HG02970 (cell line): ENCODE measurements at regions not wholly inside any gene's neighbourhood (a gene's known extent, or its start where the extent isn't known, plus 50 kb on each side); places are given as distances from the start of the nearest gene placed in this dataset.
"Not testable (repeated sequence)": the region's sequence is repeated elsewhere in the genome, so short reads cannot be mapped to it uniquely, and the experiment has no call there.

ENCODE experiments used
- ATAC-seq: cut with Tn5 transposase; IDR thresholded peaks from one replicate; pipeline ENCODE4 v1.9.1; 2021; ENCODE audit warnings: mild to moderate bottlenecking, moderate library complexity, moderate number of reproducible peaks; ENCODE audit not compliant: unreplicated experiment, low FRiP score

DNA sequence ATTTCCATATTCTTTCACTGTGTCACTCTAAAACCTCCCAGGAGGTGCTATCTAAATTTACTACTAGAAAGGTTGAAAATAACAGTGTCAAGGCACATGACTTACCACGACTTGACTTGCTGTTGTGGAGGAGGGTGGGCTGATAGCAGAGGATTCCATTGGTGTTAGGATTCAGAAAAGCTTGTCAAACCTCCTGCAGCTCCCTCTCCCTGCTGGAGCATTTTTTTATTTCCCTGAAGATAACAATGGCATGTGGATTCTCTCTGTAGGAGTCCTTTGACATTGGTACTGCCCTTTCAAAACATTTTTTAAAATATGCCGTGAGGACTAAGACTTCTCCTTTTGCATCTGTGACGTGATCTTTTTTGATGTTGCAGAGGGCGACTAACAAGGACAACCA, 696.9 kb upstream of the GYPC start:
- ATAC-seq: no peak

DNA sequence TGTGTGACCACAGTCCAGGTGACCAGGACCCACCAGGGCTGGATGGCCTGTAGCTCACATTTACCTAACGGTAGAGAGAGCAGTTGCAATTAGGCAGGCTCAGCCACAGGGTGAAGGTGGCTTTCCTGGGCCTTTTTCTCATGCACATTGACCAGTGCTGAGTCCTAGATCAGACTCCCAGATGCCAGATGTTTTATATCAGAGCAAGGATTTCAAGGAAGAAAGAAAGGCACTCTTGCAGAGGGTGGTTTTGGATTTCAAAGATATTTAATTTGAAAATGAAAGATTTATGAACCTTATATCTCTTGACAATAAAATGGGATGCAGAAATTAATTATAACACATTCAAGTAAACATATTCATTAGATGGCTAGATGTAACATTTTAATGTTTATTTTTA, 694.2 kb upstream of the GYPC start:
- ATAC-seq: no peak

DNA sequence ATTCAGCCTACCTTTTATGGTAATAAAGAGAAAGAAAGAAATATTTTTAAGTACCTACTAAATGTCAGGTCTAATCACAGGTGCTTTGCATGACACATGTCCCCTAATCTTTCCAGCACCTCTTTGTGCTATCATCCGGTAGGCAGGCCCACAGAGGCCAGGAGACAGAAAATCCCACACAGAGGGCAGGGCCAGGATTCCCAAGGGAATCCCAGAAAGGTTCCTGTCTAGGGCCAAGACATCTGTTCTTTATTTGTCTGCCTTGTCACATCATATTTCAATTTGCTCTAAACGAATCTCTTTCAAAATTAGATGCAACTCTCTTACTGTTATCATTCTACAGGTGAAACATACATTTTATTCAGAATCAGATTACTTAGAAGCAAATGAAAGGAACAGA, 676.1 kb upstream of the GYPC start:
- ATAC-seq: no peak

DNA sequence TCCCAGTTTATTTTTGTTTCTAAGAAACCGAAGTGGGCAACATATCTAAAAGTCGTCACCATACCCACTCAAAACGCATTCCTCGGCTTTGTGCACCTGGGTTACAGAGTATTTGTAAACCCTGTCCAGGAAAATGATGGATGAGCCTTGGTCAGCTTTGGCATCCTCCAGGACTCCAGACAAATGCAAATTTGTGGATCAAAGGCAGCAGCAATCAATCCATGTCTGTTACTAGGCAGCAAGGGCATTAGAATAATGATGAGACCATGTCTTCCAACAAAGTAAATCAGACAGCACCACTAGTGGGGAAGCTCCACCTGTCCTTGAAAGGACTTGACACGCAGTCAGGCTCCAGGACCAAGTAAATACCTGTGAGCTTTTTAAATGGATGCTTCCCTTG, 672.6 kb upstream of the GYPC start:
- ATAC-seq: no peak

DNA sequence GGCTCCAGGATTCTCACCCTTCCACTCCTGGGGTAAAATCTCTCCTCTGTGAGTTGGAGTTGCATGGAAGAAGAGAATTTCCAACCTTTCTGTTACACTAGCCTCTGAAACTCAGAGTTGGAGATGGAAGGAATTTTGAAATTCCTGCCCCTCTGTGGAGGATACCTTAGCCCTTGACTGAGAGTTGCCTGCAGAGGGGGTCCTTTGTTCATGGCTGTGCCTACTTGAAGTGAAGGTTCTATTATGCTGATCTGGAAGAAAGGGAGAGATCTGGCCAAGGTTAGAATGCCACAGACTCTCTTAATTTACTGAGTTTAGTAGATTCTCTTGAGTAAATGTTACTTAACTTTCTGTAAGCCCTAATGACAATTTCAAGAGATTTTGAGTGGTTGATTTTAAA, 626.6 kb upstream of the GYPC start:
- ATAC-seq: no peak

DNA sequence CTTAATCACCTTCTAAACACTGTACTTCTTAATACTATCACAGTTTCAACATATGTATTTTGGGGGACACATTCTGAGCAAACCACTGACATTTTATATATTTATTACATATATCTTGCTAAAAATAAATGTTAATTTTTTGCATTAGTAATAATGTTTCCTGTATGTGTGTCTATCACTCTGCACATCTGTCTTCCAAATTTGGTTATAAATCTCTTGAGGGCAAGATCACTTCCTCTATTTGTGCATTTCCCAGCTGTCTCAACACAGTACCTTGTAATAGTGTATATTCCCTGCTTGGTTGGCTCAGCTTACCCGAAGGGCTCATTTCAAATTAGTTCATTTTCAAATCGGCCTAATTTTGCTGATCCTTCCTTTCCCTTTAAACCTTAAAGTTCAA, 617.1 kb upstream of the GYPC start:
- no peak for ATAC-seq

DNA sequence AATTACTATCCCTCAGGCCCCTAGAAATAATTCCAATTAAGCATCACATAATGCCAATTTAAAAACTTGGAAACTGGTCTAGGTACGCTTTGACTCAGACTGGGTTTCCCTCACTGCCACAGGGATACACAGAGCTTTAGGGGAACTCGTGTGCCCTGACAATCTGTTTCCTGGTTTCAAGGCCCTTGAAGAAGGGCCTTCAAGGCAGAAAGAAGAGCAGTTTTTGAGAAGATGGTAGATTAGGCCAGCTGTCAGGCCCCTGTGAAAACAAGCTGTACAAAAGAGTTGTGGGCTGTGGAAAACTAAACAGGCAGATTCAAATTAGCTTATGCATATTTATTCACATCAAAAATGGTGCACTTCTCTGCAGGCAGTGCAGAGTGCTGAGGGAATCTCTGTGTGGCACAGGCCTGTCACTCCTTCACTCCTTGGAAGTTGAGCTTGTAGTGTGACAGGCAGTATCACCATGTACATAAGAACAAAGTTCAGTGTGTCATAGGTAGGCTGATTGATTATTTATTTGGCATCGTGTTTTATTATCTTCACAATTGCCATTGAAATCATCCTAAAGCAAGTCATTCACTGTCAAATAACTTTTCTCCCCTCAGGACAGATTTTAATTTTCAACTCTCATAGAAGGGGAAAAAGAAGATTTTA, 614.4 kb upstream of the GYPC start:
- no peak for ATAC-seq

DNA sequence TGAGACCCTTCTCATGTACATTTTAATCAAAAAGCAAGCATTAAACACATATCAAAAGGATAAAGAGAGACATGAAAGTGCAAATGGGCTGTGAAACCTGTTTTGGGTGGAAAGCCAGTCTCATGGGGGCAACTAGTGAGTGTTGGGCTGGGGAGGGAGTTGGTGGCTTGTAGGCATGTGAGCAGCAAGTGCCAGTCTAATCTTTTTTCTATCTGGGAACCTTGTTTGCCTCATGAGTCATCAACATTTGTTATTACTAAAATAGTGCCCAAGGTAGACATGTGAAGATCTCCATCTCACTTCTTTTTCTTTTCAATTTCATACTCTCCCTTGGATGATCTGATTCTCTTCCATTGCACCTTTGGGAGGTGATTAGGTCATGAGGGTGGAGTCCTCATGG, 613.9 kb upstream of the GYPC start:
- ATAC-seq: no peak

DNA sequence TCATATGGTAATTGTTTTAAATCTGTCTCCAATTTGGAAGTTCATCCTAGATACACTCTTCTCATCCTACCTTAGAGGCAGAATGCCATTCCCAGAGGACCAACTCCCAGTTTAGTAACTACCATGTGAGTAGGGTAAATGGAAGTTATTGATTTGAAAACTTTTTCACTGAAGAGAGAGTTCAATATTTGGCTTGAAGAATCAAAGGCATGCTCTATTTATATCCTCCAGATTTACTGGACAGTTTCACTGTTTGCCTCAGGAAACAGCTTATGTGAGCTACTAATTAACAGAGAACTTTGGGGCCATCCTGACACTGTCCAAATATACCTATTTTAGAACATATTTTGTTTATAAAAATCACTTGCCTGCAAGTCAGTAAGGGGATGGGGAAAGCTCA, 607.2 kb upstream of the GYPC start:
- no peak for ATAC-seq

DNA sequence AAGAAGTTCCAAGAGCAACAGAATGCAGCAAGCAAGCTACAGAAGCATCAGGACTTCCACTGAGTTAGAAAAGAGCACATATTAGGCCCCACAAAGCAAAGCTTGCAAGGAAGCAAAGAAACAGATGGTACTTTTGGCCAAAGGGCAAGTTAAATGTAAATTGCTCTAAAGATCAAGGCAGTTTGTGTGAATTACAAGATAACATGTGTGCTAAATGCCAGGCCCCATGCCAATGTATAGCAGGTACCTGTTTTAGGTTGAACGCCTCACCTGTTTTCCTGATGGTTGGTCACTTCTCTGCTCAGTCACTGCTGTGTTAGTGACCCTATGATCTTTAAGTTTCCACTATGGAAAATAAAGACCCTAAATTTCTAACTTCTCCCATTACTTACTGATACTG, 606.5 kb upstream of the GYPC start:
- ATAC-seq: no peak

DNA sequence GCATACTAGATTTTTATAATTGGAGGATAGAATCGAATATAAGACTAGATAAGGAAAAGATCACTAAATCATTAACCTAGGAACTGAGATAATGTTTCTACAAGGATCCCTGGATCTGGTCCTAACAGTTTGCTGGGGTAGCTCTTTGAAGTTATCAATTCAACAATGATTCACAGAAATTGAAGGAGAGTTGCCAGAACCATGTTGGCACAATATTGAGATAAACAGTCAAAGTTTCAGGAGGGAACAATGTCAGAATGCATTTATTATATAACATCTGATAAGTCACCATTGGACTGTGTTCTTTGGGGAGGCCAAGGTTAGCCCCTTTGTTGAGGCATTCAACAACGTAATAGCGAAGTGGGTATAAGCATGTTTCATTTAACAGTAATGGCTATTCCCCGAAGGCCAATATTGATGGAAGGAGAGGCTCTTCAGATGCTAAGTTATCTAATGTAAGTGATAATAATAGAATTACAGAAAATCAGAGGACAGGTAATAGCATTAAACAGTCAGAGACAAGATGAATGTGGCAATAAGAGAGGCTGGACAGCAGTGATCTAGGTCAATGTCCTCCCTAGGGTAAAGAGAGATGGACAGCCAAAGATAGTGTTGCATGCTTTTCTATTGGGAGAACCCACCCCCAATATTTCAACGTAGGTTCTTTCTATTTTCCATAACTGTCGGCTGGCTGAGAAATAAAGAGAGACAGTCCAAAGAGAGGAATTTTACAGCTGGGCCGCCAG, 604.8 kb upstream of the GYPC start:
- ATAC-seq: no peak

DNA sequence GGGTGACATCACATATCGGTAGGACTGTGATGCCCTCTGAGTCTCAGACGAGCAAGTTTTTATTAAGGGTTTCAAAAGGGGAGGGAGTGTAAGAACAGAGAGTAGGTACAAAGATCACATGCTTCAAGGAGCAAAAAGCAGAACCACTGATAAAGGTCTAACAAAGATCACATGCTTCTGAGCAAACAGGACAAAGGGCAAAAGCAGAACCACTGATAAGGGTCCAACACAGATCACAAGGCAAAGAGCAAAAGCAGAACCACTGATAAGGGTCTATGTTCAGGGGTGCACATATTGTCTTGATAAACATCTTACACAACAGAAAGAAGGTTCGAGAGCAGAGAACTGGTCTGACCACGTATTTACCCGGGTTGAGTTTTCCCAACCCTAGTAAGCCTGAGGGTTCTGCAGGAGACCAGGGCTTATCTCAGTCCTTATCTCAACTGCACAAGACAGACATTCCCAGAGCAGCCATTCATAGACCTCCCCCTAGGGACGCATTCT, 604.2 kb upstream of the GYPC start:
- not testable (repeated sequence) for ATAC-seq

DNA sequence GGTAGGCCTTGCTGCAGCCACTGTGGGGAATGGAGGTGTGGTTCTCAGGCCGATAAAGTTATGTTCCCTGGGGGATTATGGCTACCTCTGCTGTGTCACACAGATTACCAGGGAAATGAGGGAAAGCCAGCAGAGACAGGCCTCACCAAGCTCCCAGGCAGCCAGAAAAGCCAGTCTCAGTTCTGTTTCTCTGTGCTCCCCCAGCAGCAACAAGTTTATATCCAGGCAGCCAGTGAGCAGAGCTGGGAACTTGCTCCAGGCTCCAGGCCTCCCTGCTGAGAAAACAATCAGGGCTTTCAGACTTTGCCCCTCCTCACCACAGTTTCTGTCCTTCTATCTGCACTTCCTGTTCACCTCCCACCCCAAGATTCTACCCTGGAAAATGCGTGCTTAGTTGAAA, 596.6 kb upstream of the GYPC start:
- ATAC-seq: no peak

DNA sequence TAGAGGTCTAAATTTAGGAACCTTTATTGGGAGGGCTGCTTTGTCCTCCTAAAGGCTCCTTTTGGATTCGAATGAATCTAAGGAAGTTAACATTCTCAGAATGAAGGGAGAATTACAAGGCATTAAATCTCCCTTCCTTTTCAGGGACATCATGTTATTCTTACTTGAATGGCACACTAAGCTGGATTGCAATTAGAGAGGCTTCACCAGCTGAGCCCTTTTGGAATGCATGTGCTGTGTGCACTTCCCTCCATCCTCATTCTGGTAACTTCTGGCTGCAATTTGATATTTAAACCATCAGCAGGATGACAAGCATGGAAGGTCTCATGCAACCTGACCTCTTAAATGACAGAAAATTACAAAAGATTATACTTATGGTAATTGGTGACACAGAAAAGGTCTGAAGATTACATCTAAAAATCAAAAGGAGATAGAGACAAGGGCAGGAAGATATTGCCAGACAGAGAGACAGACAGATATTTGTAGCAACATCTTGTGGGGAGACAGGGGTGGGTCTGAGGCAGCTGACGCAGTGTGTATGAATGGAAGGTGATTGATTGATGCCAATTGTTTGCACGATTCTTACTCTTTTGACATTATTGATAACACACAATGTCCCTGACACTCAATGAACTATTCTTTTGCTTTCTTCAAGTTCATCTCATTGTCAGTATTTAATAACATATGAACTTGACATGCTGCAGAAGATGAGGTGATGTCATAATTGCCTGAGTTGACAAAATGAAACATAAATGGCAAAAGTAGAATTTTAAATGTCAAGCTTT, 570.8 kb upstream of the GYPC start:
- ATAC-seq: no peak

DNA sequence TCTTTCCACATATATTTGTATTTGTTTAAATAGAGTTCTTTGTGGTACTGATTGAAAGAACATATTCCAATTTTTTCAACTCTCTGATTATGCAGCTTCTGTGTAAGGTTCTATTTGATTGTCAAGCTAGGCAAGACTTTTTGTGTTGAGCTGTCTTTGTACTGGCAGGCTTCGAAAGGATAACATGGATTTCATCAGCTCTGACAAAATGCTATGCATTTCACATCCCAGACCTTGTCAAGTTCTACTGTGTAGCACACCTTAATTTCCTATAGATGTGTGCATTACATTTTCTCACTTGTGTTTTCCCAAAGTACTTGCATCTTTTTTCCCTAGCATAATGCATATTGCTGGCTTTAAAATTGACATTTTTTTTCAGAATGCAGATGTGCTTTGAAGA, 555.0 kb upstream of the GYPC start:
- ATAC-seq: no peak

DNA sequence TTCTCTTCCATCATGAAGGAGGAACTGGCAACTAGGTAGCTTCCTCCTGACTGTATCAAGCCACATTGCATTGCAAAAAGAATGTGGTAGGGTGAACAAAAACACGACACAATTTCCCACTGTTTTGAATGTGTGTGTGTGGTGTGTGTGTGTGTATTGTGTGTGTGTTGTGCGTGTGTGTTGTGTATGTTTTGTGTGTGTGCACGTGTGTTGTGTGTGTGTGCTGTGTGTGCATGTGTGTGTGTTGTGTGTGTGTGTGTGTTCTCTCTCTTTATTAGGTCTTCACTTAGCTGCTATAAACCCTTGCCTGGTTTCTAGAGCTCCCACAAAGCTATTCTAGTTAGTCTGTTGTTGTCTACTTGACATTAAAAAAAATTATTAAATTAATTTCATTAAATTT, 550.0 kb upstream of the GYPC start:
- no peak for ATAC-seq

DNA sequence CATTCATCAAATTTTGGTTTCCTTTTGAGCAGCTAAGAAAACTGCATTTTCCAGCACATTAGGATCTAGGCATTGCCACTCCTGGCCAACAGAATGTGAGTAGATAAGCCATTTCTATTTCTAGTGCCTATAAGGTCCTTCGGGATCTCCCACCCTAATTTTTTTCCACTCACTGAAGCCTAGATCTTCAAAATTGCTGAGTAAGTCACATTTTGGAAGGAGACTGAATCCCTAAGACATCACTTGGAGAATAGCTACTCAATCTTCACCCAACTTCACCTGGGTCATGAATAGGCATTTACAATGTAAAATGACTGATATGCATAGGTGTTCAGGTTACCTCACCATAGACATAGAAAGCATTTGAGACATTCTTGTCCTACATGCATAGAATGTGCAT, 548.1 kb upstream of the GYPC start:
- ATAC-seq: no peak

DNA sequence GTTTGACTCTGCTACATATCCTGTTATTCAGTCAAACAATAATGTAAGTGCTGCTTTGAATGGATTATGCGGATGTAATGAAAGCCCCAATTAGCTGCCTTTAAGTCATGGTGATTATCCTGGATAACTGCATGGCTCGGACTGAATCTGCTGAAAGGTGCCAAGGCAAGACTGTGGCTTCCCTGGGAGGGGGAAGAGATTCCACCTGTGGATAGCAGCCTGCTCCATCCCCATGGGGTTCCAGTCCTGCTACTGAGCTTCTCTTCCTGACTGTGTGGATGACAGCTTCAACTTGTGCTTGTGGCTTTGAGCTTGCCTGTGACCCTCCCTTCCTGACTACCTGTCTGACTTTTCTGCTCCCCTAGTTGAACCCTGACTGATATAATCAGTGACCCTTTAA, 540.0 kb upstream of the GYPC start:
- ATAC-seq: no peak

DNA sequence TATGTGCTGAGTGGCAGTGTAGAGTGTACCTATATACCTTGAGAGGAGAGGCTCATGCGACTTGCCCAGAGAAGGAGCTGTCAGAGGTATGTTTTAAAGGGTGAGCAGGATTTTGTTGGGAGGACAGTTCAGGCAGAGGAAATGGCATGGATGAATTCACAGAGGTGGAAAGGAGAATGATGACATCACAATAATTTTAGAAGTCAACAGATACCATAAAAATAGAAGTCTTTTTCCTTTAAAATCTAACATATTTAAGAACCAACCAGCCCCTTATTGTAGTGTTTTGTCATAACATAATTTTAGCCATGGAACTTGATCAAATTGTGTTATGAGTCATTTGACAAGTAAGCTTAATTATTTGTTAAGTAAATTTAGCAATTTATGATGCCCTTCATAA, 538.1 kb upstream of the GYPC start:
- no peak for ATAC-seq

DNA sequence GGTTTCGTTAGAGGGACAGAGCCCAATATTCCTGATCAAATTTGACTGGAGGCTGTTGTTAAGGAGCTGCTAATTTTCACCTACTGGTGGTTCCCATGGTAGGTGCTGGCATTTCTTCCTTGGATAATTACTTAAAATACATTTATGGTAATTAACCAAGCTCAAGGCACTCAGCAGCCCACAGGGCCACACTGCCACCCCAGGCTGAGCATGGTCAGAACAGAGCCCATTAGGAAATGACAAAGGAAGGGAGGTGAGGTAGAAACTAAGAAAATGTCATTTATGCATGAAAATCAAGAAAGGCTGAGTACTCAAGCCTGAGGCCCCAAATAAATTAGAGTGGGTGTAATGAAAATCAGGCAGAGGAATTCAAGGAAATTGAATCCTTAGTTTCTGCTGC, 510.2 kb upstream of the GYPC start:
- no peak for ATAC-seq

DNA sequence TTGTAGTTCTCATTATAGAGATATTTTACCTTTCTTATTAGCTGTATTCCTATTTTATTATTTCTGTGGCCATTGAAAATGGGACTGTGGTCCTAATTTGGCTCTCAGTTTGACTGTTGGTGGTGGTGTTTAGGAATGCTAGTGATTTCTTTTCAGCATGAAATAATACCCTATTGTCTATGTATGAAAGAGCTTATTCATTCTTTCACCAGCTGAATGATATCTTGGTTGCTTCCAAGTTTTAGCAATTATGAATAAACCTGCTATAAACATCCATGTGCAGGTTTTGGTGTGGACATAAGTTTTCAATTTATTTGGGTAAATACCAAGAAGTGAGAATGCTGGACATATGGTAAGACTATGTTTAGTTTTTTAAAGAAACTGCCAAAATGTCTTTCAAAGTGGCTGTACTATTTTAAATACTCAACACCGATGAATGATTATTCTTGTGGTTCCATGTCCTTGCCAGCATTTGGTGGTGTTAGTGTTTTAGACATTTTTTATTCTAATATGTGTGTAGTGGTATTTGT, 501.6 kb upstream of the GYPC start:
- ATAC-seq: no peak
